Mucosa of gallbladder (tissue), 1 donor: ENCODE measurements at regions not wholly inside any gene's neighbourhood (a gene's known extent, or its start where the extent isn't known, plus 50 kb on each side); places are given as distances from the start of the nearest gene placed in this dataset.
A peak's percentile ranks its signal among the peaks of the same experiment; 100 is the strongest.

ENCODE experiments used
- DNase-seq: peaks from one replicate; pipeline ENCODE4 v3.0.0-alpha.2; 2020; ENCODE audit warnings: low spot score
- donor health status: DM: no; HTN: no; CAD: no.

DNA sequence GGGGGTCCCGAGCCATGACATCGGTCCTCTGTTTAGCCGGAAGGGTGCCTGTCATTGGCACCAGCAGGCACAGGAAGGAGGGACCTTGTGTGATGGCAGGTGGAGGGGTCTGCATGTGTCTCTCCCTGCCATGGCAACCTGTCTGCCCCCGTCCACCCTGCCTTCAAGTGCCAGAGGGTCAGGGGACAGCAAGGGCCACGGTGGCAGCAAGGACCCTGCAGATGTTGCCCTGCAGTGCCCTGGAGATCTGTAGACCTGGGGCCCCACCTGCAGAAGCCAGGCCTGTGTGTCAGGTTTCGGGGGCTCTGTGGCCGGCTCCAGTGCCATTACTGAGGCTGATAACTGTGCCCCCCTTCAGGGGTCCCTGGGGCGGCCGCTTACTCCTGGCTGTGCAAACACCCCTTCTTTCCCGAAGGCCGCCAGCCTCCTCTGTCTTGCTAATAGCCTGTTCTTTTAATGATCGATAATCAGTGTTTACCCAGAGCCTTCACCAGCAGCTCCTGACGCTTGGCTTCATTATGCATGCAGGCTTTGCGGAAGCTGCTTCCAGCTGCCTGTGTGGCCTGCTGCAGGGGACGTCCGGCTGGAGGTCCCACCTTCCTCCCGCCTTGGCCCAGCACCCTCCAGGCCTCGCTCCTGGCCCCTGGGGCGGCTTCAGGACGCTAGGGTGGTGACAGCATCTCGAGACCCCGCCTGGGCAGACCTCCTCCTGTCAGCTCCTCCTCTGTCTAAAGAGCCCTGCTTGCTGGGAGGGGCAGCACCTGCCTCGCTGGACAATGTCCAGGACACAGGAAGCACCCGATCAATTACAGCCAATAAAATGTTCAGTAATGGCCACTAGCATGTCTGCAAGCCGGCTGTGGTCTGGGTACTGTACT lies 153.0 kb downstream of the KIF26A start:
- peak; percentile 62 for DNase-seq

DNA sequence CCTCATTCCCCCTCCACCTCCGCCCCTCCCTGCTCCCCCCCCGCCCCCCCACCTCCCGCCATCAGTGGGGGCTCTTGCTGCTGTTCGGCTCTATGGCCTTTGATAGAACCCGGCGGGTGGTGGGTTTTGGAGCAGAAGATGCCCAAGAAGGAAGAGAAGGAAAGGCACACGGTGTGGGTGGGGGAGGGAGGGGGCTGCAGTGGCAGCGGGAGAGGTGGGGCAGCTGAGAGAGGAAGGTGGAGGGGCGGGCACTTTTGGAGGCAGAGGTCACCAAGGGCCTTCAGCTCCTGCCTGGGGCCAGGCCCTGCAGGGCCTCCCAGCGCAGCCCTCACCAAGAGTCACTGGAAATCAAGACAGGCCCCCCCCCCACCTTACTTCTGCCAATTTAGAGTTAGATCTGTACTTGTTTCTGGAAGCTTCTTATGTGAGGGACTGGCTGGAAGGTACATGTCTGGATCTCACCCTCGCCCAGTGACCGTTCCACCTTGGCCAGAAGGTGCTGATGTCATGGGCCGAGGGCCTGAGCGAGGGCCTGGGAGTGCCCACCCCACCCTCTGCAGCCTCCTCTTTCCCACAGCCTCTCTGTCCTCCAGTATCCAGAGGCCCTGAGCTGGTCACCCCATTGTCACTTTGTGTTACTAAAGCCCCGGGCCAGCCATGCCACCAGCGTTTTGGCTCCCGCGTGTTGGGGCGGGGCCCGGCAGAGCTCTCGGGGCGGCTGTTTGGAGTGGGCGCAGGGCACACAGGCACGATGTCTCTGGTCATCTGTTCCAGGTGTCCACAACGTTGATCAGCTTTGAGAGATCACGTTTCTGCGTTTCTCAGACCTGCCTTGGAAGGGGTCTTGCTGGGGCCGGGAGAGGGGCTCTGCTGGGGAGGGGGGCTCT lies 153.9 kb downstream of the KIF26A start:
- no peak for DNase-seq

DNA sequence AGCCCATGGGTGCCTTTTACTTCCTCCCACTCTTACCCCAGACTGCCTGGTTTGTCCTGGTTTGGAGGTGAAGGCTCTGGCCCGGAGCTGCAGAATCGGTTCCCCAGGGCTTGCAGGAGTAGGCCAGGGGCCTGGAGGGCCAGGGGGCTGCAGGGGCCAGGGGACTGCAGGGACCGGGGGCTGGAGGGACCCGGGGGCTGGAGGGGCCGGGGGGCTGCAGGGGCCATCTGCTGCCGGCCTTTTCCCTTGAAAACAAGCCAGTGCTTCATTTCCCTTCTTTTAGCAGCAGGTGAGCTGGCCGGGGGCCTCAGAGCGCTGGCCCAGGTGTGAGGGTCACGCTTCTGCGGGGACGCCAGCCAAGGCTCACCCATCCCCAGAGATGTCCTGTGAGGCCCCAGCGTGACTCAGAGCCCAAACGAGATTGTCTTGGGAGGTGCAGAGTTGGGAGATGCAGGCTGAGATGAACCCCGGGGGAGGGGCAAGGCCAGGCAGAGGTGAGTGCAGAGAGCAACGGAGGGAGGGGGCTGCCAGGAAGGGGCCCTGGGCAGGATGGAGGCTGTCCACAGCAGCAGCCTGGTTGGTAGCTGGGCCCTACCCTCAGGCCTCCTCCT lies 154.9 kb downstream of the KIF26A start:
- no peak for DNase-seq

DNA sequence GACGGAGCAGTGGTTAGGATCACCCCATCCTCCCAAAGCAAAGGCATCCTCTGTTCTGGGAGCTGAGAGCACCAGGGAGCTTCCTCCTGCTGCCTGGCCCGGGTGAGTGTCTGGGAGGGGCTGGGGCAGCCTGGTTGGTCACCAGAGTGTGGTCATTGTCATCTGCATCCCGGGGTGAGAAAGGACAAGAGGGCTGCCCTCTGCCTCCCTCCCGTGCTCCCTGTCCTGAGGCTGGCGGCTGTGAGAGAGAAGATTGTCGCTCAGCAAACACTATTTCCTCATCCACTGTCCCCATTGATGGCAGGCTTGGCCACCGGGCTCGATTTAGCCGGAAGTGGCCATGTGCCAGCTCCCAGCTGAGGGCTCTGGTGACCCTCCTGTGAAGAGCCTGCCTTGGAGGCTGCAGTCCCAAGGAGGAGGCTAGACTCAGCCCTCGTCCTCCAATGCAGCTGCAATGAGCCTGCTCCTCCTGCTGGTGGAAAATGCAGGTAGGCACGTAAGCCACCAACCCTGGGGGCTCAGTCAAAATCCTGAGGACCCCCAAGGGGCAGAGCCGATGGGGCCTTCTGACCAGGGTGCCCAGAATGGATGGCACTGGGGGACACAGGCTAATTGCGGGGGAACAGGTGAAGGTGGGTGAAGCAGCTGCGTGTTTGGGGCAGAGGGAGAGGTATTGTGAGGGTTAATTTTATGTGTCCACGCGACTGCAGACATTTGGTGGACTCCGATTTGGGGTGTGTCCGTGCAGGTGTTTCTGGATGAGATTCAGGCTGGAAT lies 155.7 kb downstream of the KIF26A start:
- DNase-seq, result no peak

DNA sequence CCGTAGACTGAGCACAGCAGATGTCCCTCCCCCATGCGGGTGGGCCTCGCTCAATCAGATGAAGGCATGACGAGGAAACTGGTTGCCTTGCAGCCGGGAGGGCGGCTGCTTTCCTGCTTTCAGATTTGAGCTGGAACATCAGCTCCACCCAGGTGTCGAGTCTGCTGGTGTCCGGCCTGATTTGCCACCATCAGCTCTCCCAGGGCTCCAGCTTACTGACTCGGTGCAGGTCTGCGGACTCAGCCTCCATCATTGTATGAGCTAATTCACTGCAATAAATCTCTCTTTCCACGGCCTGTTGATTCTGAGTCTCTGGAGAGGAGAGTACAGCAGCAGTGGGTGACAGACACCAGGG lies 156.2 kb downstream of the KIF26A start:
- DNase-seq, result no peak

DNA sequence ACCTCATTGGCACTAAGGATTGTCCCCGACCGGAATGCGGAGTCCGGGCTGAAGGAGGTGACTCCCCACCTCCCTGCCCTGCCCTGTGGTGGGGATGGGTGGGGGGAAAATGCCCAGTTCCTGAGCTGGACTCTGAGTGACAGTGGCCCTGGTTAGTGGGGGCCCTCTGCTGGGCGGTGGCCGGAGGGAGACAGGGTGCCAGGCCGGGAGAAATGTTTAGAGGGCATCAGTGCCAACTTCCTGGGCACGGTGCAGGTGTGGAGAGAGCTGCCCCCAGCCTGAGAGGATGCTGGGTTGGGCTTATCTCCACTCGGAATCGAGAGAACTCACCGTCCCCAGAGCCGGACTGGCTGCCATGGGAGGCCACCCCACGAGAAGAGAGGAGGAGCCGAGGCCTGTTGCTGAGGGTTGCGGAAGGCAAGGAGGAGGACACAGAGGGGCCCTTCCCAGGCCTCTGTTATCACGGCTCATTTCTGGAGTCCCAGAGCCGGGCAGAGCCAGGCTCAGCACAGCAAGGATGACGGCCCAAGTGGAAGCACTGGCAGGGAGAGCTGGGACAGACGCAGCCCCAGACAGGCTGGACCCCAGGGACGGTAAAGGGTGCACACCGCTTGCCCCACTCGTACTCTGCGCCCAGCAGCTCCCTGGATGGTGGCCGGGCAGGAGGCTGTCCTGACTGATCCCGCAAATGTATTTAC lies 156.7 kb downstream of the KIF26A start:
- DNase-seq, result no peak

DNA sequence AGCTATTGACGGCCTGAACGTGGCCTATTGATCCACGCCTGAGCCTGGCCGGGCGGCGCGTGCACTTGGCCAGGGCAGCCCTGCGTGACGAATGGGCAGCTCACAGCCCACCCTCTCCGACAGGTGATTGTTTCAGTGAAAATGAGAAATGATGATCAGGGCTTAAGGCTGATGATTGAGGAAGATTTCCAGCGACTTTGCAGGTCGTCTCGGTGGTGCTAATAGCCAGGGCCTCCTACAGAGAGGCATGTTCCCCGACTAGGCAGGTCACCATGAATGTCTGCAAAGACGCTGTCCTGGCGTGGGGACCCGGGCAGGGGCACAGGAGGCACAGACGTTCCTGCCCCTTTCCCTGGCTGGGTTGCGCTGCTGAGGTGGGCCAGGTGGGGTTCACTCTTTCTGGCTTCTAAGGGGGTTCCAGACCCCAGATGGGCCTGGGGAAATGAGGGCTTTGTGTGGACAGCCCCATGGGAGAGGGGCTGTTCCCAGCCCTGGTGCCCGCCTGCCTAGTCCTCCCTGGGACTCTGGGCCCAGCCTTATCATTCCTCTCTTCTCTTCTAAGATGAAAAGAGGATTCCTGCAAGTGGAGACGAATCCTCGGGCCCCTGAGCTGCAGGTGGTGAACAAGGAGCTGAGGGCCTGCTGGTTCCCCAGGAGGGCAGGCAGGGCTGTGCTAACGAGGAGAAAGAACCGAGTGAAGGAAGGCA lies 157.4 kb downstream of the KIF26A start:
- no peak for DNase-seq

DNA sequence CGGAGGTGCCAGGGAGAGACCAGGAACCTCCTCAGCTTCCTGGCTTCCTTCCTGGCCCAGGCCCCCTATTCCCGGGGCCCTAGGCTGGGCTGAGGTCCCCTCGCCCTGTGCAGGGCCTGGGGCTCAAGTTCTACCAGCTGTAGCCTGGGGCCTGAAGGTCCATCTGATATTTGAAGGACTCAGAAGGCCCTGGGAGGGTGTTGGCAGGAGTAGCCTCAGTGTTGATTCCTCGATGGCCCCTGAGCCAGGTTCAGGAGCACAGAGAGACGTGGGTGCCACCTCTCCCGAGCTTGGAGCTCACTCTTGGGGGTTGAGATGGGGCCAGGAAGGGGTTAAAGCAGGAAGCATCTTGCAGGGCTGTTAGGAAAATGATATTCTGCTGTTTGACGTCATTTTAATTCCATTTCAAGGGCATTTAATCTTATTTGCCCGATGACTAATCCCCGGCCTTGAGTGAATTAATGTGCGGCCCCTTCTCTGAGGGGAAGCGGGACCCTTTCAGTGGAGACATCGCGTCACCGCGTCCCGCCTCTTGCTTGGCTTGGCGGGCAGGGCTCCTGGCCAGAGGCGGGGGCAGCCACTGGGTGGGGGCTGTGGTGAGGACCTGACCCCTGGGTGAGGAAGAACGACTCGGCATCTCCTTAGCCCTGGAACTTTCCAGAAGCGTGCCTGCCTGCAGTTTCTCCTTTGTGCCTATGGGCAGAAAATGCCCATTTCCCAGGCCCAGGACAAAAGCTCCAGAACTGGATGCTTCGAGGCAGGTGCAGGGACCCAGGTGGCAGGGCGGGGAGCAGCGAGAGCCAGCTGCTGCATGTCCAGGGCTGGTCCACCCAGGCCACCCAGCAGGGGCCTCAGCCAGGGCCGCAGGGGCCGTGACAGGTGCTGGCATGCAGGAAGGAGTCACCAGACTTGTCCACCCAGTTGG lies 158.3 kb downstream of the KIF26A start:
- no peak for DNase-seq

DNA sequence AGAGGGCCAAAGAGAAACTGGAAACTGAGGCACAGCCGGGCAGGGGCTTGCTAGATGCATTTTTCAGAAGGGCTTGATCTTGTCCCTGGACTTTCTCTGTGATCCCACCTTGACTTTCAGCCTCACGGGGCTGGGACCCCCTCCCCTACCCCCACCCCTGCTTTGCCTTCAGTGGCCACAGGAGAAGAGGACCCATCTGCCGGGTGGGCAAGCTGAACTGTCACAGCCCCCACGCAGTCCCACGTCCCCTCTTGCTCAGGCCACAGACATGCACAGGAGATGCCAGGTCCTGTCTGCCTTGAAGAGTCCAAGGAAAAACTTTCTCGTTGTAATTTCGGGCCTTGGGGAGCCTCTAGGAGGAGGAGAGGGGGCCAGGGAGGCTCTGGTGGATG lies 158.9 kb downstream of the KIF26A start:
- no peak for DNase-seq

DNA sequence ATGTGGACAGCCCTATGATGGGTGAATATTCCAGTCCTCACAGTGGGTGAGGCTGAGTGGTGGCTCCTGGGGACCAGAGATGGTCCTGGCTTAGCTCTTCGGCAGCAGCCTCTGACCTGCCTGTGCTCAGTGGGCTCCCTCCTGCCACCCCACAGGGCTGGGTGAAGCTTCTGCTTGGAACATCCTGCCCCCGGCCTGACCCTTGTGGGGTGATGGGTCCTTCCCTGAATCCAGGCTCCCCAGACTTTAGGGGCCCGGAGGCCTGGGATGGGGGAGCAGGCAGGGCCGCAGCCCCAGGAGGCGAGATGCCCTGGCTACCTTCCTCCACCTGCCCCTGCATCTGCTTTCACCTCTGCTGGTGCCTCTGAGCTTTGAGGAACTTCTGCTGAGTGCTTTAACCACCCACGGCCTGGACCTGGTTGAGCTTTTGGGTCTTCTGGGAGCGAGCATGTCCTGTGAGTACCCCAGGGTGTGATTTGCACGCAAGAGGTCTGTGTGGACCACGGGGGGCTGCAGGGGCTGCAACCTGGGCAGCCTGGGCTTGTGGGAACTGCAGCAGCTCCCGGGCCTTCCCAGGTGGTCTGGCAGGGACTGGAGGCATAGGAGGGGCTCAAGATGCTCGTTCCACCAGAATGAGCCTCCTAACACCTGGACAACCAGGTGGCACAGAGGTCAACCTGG lies 159.5 kb downstream of the KIF26A start:
- DNase-seq, result no peak

DNA sequence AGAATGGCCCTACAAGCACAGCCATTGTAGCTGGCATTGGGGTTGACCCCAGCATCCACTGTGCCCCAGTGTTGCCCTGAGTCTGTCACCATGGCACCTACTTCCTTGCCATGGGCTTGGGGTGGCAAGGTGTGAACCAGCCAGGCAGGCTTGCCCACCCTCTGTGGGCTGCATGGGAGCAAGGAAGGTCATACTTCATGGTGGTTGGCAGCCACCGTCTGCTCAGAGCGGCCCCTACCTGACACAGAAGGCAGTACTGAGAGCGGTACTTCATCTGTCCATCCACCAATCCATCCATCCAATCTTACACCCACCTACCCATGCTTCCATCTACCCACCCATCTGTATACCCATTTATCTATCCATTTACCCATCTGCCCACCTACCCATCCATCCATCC lies 160.1 kb downstream of the KIF26A start:
- DNase-seq, result no peak

DNA sequence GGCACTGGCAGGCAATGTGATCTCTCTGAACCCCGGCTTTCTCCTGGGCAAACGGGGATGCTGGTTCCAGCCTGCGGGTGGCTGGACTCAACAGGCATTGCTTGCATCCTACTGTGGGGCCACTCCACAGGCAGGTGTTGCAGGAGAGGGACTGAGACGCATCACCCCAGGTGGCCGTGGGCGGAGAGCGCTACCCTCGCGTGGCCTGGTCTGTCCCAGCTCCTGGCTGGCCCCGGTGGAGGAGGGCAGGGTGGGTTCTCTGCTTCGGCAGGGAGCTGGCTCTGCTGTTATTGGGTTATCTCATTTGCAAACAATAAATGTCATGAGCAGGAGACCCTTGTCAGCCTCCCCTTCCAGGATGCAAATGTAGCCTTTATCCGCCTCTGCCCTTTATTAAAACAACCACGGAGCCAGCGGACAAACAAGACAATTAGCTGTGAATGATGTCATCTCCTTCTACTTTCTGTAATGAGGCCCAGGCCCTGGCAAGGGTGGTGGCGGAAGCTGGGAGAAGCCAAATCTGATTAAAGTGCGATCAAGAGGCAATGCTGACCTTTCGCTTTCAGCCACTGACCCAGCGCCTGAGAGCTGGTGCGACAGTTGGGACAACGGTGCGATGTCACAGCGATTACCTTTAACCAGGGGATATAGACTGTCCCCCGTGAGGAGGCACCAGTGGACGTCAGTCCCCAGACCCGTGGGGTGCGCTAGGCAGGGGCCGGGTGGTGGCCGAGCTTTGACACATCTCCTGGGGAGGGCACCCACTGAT lies 161.8 kb downstream of the KIF26A start:
- DNase-seq, result peak; percentile 23

DNA sequence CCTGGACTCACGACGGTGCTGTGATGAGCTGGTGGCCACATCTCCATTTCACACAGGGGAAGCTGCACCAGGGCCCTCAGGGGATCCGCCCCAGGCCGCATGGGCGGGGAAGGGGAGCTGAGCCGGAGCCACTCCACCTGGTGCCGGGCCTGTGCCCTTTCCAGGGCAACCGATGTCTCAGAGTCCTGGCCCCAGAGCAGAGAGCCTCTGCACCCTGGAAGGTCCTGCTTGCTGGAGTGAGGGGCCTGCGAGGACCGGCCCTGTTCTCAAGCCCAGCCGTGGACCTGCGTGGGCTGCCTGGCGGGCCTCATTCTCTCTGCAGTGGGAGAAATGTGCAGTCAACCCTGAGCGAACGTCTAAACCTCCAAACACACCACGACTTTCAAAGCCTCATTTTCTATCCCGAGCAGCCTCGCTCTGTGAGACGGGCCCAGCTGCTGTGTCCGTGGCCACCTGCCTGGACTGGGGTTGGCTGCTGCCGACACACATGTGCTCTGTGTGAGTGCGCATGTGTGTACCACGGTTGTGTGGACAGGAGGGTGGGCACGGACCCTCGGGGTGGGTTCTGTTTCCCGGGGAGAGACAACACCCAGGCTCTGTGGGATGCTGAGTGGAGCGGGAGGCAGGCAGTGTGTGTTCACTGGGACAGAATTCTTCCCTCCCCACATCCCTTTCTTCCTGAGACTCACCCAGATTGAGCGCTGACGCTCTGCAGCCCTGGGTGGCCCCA lies 163.5 kb downstream of the KIF26A start:
- DNase-seq, result no peak

DNA sequence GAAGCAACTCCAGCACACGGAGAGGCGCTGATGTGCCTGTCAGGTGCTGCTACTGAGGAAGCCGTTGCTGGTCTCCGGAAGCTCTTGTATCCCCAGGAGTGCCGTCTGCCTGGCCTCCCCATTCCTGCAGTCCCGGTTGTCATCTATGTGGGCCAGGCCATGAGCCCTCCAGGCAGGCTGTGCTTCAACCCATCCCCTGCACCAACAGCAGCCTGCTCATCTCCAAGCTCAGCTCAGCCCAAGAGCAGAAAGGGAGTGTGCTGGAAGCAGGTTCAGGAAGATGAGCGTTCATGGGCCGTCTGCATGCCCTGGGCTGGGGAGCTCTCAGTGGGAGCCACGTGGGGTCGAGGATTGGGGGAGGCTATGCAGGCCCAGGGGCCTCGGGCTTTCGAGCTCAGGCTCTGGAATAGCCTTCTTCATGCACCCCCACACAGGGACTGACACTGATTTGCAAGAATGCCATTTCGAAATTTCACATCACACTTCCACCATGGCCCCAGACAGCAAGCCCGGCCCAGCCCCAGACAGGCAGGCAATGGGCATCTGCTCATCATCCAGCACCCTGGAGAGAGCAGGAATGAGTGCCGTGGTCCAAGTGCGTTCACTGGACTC lies 164.5 kb downstream of the KIF26A start:
- no peak for DNase-seq

DNA sequence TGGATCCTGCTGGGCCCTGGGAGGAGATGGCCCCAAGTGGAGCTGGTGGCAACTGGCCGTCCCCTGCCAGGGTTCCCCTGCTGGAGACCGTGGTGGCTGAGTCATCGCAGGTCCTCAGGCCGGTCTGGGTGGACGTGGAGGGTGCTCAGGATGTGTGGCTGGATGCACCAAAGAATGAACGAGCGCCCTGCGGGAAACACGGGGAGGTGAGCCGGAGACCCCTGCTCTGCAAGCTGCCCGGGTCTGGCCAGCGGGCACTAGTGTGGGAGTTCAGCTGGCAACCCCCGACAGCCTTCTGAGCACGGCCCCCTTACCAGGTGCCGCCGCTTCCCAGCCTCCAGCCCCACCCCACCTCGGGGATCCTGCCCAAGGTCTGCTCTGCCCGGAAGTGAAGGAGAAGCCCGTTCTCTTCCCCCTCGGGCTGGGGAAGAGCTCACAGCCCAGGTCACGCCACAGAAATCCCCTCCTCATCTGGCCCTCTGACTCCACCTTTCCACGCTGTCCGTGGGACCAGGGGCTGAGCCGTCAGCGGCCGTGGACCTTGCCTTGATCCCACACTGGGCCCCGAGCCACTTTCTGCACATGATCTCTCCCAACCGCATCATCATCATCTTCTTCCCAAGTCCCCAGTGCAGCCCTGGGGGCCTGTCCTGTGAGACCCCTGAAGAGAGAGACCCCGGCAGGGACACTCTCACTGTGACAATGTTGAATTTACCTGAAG lies 165.5 kb downstream of the KIF26A start:
- no peak for DNase-seq
